ENCODE measurements at regions not wholly inside any gene's neighbourhood (a gene's known extent, or its start where the extent isn't known, plus 50 kb on each side); places are given as distances from the start of the nearest gene placed in this dataset.

DNA sequence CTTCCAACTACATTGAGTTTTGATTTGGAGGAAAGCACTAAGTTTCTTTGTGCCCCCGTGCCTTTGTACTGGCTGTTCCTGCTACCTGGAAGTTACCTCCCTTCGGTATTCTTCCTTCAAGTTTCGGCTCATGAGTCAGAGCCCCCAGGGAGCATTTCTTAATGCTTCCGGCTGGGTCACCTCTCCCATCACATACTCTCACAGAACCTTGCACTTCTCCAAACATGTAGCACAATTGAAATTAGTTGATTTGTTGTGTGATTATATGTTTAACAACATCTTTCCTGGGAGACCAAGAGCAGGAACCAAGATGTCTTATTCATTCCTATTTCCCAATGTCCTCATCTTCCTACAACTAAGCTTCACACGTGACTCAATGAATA is 158.6 kb upstream of the CDH5 start:
- TF ChIP-seq, protein P1, sequence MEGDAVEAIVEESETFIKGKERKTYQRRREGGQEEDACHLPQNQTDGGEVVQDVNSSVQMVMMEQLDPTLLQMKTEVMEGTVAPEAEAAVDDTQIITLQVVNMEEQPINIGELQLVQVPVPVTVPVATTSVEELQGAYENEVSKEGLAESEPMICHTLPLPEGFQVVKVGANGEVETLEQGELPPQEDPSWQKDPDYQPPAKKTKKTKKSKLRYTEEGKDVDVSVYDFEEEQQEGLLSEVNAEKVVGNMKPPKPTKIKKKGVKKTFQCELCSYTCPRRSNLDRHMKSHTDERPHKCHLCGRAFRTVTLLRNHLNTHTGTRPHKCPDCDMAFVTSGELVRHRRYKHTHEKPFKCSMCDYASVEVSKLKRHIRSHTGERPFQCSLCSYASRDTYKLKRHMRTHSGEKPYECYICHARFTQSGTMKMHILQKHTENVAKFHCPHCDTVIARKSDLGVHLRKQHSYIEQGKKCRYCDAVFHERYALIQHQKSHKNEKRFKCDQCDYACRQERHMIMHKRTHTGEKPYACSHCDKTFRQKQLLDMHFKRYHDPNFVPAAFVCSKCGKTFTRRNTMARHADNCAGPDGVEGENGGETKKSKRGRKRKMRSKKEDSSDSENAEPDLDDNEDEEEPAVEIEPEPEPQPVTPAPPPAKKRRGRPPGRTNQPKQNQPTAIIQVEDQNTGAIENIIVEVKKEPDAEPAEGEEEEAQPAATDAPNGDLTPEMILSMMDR (IDR thresholded peaks at IDR 0.05; ENCODE audit: low read depth, low read length, poor library complexity, severe bottlenecking) = no peak
- TF ChIP-seq EZH2phosphoT487 (IDR thresholded peaks at IDR 0.05; ENCODE audit: borderline replicate concordance, low read length) = no peak

Data from DOHH2 (cell line).